DOHH2 (cell line): ENCODE measurements at regions not wholly inside any gene's neighbourhood (a gene's known extent, or its start where the extent isn't known, plus 50 kb on each side); places are given as distances from the start of the nearest gene placed in this dataset.

Source experiments
- EZH2phosphoT487 ChIP-seq: fragments of 200-600 bp; sonication (generic); IDR thresholded peaks from 2 replicates; pipeline ENCODE4 v1.6.1; 2017; ENCODE audit warnings: borderline replicate concordance, mild to moderate bottlenecking, antibody characterized with exemption, low read length, moderate library complexity, mixed read lengths
- TF ChIP-seq, protein P1 (sequence below): fragments of 200-600 bp; sonication (generic); IDR thresholded peaks from one replicate; pipeline ENCODE4 v1.5.1; 2014; ENCODE audit warnings: antibody characterized with exemption, mild to moderate bottlenecking, low read depth, low read length; ENCODE audit not compliant: poor library complexity, severe bottlenecking

- TF ChIP-seq, protein P1, sequence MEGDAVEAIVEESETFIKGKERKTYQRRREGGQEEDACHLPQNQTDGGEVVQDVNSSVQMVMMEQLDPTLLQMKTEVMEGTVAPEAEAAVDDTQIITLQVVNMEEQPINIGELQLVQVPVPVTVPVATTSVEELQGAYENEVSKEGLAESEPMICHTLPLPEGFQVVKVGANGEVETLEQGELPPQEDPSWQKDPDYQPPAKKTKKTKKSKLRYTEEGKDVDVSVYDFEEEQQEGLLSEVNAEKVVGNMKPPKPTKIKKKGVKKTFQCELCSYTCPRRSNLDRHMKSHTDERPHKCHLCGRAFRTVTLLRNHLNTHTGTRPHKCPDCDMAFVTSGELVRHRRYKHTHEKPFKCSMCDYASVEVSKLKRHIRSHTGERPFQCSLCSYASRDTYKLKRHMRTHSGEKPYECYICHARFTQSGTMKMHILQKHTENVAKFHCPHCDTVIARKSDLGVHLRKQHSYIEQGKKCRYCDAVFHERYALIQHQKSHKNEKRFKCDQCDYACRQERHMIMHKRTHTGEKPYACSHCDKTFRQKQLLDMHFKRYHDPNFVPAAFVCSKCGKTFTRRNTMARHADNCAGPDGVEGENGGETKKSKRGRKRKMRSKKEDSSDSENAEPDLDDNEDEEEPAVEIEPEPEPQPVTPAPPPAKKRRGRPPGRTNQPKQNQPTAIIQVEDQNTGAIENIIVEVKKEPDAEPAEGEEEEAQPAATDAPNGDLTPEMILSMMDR = no peak
- no peak for TF ChIP-seq EZH2phosphoT487
Measured at GRCh38 chr4:176469546-176469945, 149.8 kb downstream of the SPCS3 start.
